Ovary (tissue), 7 donors: ENCODE measurements at regions not wholly inside any gene's neighbourhood (a gene's known extent, or its start where the extent isn't known, plus 50 kb on each side); places are given as distances from the start of the nearest gene placed in this dataset.

Experiments used
- DNase-seq, 5 donors: peaks; one replicate each; pipeline ENCODE4 v3.0.0-alpha.2; 2019 to 2020
- H3K27ac ChIP-seq, 2 donors: fragments of 200-600 bp; one replicate each; pipeline versions ENCODE4 v1.5.1 to v1.8.0; 2019 to 2022
- H3K27me3 ChIP-seq: fragments of 200-600 bp; one replicate; pipeline ENCODE4 v1.8.0; 2022
- H3K36me3 ChIP-seq: fragments of 200-600 bp; sonication (generic); one replicate; pipeline ENCODE4 v1.5.1; 2019
- H3K4me1 ChIP-seq: one replicate; pipeline ENCODE4 v1.8.1; 2013; ENCODE audit warnings: mild to moderate bottlenecking, moderate library complexity; ENCODE audit not compliant: insufficient read depth
- H3K4me3 ChIP-seq: fragments of 200-600 bp; sonication (generic); one replicate; pipeline ENCODE4 v1.5.1; 2017
- H3K9me3 ChIP-seq, 2 donors: fragments of 200-600 bp in 1 of 2; sonication (generic) in 1 of 2; one replicate each; pipeline versions ENCODE4 v1.5.1 to v1.8.1; 2013 to 2019; ENCODE audit warnings: mild to moderate bottlenecking in 1 of 2, moderate library complexity in 1 of 2
- EP300 ChIP-seq: sonication (generic); formaldehyde crosslinking; IDR thresholded peaks from one replicate; pipeline ENCODE4 v1.6.1; 2017; ENCODE audit warnings: antibody characterized with exemption
- POLR2A ChIP-seq: fragments of 450-650 bp; IDR thresholded peaks from one replicate; pipeline ENCODE4 v1.6.1; 2017; ENCODE audit warnings: antibody characterized with exemption, mild to moderate bottlenecking, moderate library complexity
- WGBS, 3 donors: extraction: QIAGEN DNeasy Blood & Tissue Kit in 1 of 3; methylation state at CpG; one replicate each; pipeline versions ENCODE4 v1.1.5 to v1.1.7; 2013 to 2017; 5-methylcytosine and 5-hydroxymethylcytosine counted together
- intact Hi-C, 4 donors: fragments of 100-400 bp; cut with DNase I; formaldehyde crosslinking; loops; one replicate each; pipeline versions ENCODE4 v1.11.0 to v1.15.1; 2022 to 2023
- TF ChIP-seq, protein P1 (sequence below), 3 donors: fragments of 450-650 bp in 2 of 3; fragments of 200-600 bp in 1 of 3; IDR thresholded peaks; one replicate each; pipeline versions ENCODE4 v1.5.1 to v1.8.0; 2016 to 2022; ENCODE audit warnings: antibody characterized with exemption in 3 of 3, mild to moderate bottlenecking in 1 of 3
- donor health status: DM: no; HTN: no; CAD: no; lungs with moderate emphysema.
- donor health status: DM: no; HTN: no; CAD: no.
- donor health status: Bipolar disorder and iron deficiency.
- donor health status: DM: no; HTN: no; CAD: no.
- donor health status: DM: yes; HTN: yes; CAD: no.

- no peak overlapping the region for H3K27ac ChIP-seq
- no peak overlapping the region for H3K4me3 ChIP-seq
- no peaks in the 10 kb centered on the region for H3K36me3 ChIP-seq
- TF ChIP-seq EP300 = no peak
- TF ChIP-seq, protein P1, sequence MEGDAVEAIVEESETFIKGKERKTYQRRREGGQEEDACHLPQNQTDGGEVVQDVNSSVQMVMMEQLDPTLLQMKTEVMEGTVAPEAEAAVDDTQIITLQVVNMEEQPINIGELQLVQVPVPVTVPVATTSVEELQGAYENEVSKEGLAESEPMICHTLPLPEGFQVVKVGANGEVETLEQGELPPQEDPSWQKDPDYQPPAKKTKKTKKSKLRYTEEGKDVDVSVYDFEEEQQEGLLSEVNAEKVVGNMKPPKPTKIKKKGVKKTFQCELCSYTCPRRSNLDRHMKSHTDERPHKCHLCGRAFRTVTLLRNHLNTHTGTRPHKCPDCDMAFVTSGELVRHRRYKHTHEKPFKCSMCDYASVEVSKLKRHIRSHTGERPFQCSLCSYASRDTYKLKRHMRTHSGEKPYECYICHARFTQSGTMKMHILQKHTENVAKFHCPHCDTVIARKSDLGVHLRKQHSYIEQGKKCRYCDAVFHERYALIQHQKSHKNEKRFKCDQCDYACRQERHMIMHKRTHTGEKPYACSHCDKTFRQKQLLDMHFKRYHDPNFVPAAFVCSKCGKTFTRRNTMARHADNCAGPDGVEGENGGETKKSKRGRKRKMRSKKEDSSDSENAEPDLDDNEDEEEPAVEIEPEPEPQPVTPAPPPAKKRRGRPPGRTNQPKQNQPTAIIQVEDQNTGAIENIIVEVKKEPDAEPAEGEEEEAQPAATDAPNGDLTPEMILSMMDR (IDR thresholded peaks at IDR 0.05) = no peak
- TF ChIP-seq POLR2A = no peak
- H3K27me3 ChIP-seq = no peaks in the 10 kb centered on the region
- no peaks in the 10 kb centered on the region for H3K4me1 ChIP-seq
- H3K9me3 ChIP-seq = no peaks in the 10 kb centered on the region
- DNase-seq = no peak
- 91 to 93% (median 92%) methylated on average over 4 of the region's 4 CpGs for WGBS, 3 donors
- intact Hi-C loops = no loop called here
Observed at GRCh38 chr2:9055471-9055870, 52.0 kb upstream of the MBOAT2 start.

DNA sequence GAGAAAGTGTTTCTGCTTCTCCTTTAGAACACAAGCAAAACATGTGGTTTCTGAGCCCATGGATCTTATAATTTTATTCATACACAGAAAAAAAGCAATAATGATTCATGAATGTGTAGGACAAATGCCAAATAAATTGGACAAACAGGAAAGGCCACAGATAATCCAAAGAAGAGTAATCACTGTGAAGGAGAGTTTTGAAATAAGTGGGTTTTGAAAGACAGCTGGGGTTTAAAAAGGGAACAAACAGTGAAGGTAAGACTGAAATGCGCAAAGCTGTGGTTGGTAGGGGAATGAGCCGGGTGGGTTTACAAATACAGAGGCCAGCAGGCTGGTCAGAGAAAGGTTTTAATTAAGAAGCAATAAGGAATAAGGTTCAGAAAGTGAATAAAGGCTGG, 50.0 kb upstream of the MBOAT2 start:
- H3K36me3 ChIP-seq = no peaks in the 10 kb centered on the region
- 75 to 80% (median 79%) methylated on average over 2 of the region's 2 CpGs for WGBS, 3 donors
- H3K9me3 ChIP-seq = no peaks in the 10 kb centered on the region
- no peak overlapping the region for H3K27ac ChIP-seq
- TF ChIP-seq POLR2A (no peak), EP300 (no peak)
- TF ChIP-seq, protein P1 (IDR thresholded peaks at IDR 0.05) = no peak
- no peak overlapping the region for H3K4me3 ChIP-seq
- no peaks in the 10 kb centered on the region for H3K4me1 ChIP-seq
- no peaks in the 10 kb centered on the region for H3K27me3 ChIP-seq
- DNase-seq = no peak
- intact Hi-C loops = no loop called here
